H9 (cell line): ENCODE measurements at regions not wholly inside any gene's neighbourhood (a gene's known extent, or its start where the extent isn't known, plus 50 kb on each side); places are given as distances from the start of the nearest gene placed in this dataset.

ENCODE experiments used
- DNase-seq: peaks from one replicate; pipeline ENCODE4 v3.0.0-alpha.2; 2017
- H2AFZ ChIP-seq: one replicate; pipeline ENCODE4 v1.6.1; 2013; ENCODE audit warnings: mild to moderate bottlenecking, low read length, control low read depth, moderate library complexity
- H2AK5ac ChIP-seq: 2 replicates; pipeline ENCODE4 v1.6.1; 2013; ENCODE audit warnings: low read length, control low read depth, mixed read lengths; ENCODE audit not compliant: insufficient read length
- H2BK120ac ChIP-seq: one replicate; pipeline ENCODE4 v1.6.1; 2013; ENCODE audit warnings: low read depth, mild to moderate bottlenecking, low read length, control low read depth, inconsistent platforms; ENCODE audit not compliant: poor library complexity, severe bottlenecking
- H2BK12ac ChIP-seq: 2 replicates; pipeline ENCODE4 v1.6.1; 2013; ENCODE audit warnings: low read length, control low read depth, mixed read lengths, low read depth; ENCODE audit not compliant: insufficient read length
- H2BK15ac ChIP-seq: 2 replicates; pipeline ENCODE4 v1.6.1; 2013; ENCODE audit warnings: low read depth, low read length, control low read depth
- H2BK20ac ChIP-seq: one replicate; pipeline ENCODE4 v1.6.1; 2013; ENCODE audit warnings: low read depth, mild to moderate bottlenecking, low read length, control low read depth, inconsistent platforms; ENCODE audit not compliant: poor library complexity, severe bottlenecking
- H2BK5ac ChIP-seq: 2 replicates; pipeline ENCODE4 v1.6.1; 2013; ENCODE audit warnings: low read length, control low read depth, mixed read lengths; ENCODE audit not compliant: insufficient read length
- H3K14ac ChIP-seq: 2 replicates; pipeline ENCODE4 v1.6.1; 2013; ENCODE audit warnings: low read length, control low read depth; ENCODE audit not compliant: insufficient read depth
- H3K18ac ChIP-seq: 2 replicates; pipeline ENCODE4 v1.6.1; 2013; ENCODE audit warnings: low read depth, mild to moderate bottlenecking, mixed read lengths, low read length, control low read depth; ENCODE audit not compliant: insufficient read length
- H3K23ac ChIP-seq: 2 replicates; pipeline ENCODE4 v1.6.1; 2013; ENCODE audit warnings: low read length, control low read depth, mixed read lengths, low read depth; ENCODE audit not compliant: insufficient read length
- H3K23me2 ChIP-seq: 2 replicates; pipeline ENCODE4 v1.6.1; 2013; ENCODE audit warnings: low read depth, mild to moderate bottlenecking, mixed read lengths, low read length, control low read depth; ENCODE audit not compliant: insufficient read length, poor library complexity, severe bottlenecking
- H3K27ac ChIP-seq: 2 replicates; pipeline ENCODE4 v1.5.1; 2013; ENCODE audit warnings: low read length, control low read depth, mixed read lengths, low read depth; ENCODE audit not compliant: insufficient read length
- H3K27me3 ChIP-seq: 2 replicates; pipeline ENCODE4 v1.6.1; 2013; ENCODE audit warnings: low read length, control low read depth, inconsistent platforms; ENCODE audit not compliant: insufficient read depth
- H3K4ac ChIP-seq: 2 replicates; pipeline ENCODE4 v1.6.1; 2013; ENCODE audit warnings: low read depth, mild to moderate bottlenecking, control low read depth, inconsistent platforms, low read length, moderate library complexity
- H3K4me1 ChIP-seq: 2 replicates; pipeline ENCODE4 v1.6.1; 2013; ENCODE audit warnings: low read length, control low read depth, inconsistent platforms; ENCODE audit not compliant: insufficient read depth
- H3K4me2 ChIP-seq: 2 replicates; pipeline ENCODE4 v1.6.1; 2013; ENCODE audit warnings: low read length, control low read depth, mixed read lengths; ENCODE audit not compliant: insufficient read length, insufficient read depth
- H3K56ac ChIP-seq: 2 replicates; pipeline ENCODE4 v1.6.1; 2013; ENCODE audit warnings: low read depth, mild to moderate bottlenecking, mixed read lengths, low read length, control low read depth; ENCODE audit not compliant: insufficient read length
- H3K79me1 ChIP-seq: 2 replicates; pipeline ENCODE4 v1.6.1; 2013; ENCODE audit warnings: low read depth, mild to moderate bottlenecking, moderate library complexity, low read length, control low read depth, inconsistent platforms; ENCODE audit not compliant: insufficient read depth, poor library complexity, severe bottlenecking
- H3K79me2 ChIP-seq: 2 replicates; pipeline ENCODE4 v1.6.1; 2013; ENCODE audit warnings: low read length, control low read depth, inconsistent platforms; ENCODE audit not compliant: insufficient read depth
- H3K9ac ChIP-seq: 2 replicates; pipeline ENCODE4 v1.6.1; 2013; ENCODE audit warnings: low read length, control low read depth, mixed read lengths; ENCODE audit not compliant: insufficient read length; ENCODE audit errors: extremely low read depth
- H3K9me3 ChIP-seq: one replicate; pipeline ENCODE4 v1.6.1; 2013; ENCODE audit warnings: low read depth, low read length, inconsistent platforms; ENCODE audit not compliant: control insufficient read depth
- H3T11ph ChIP-seq: one replicate; pipeline ENCODE4 v1.6.1; 2013; ENCODE audit warnings: mild to moderate bottlenecking, low read length, control low read depth, inconsistent platforms
- H4K20me1 ChIP-seq: one replicate; pipeline ENCODE4 v1.6.1; 2013; ENCODE audit not compliant: control insufficient read depth, insufficient read length, insufficient read depth
- H4K5ac ChIP-seq: 2 replicates; pipeline ENCODE4 v1.6.1; 2013; ENCODE audit warnings: low read depth, mild to moderate bottlenecking, mixed read lengths, low read length, control low read depth; ENCODE audit not compliant: insufficient read length
- H4K8ac ChIP-seq: replicated peaks from 2 replicates; pipeline ENCODE4 v1.6.1; 2013; ENCODE audit warnings: low read length, control low read depth, mixed read lengths, low read depth; ENCODE audit not compliant: insufficient read length
- H4K91ac ChIP-seq: 2 replicates; pipeline ENCODE4 v1.6.1; 2013; ENCODE audit warnings: low read depth, mild to moderate bottlenecking, moderate library complexity, mixed read lengths, low read length, control low read depth; ENCODE audit not compliant: insufficient read length
- H3K27ac Mint-ChIP-seq, 3 experiments: 2 replicates in 2 of 3; 3 replicates in 1 of 3; pipeline ENCODE4 v1.8.0; 2020 to 2021; ENCODE audit warnings: mixed read lengths in 3 of 3, mild to moderate bottlenecking in 1 of 3, moderate library complexity in 1 of 3
- H3K27me3 Mint-ChIP-seq: 2 replicates; pipeline ENCODE4 v1.8.0; 2021; ENCODE audit warnings: low read depth, mild to moderate bottlenecking, moderate library complexity, mixed read lengths
- H3K36me3 Mint-ChIP-seq, 3 experiments: 2 replicates in 2 of 3; 3 replicates in 1 of 3; pipeline ENCODE4 v1.8.0; 2020 to 2021; ENCODE audit warnings: low read depth in 3 of 3, mixed read lengths in 3 of 3; ENCODE audit not compliant: insufficient read depth in 1 of 3
- H3K4me1 Mint-ChIP-seq, 2 experiments: 2 replicates each; pipeline ENCODE4 v1.8.0; 2020; ENCODE audit warnings: mixed read lengths in 2 of 2
- H3K4me3 Mint-ChIP-seq, 2 experiments: 2 replicates in 1 of 2; 3 replicates in 1 of 2; pipeline ENCODE4 v1.8.0; 2020 to 2021; ENCODE audit warnings: mild to moderate bottlenecking in 2 of 2, mixed read lengths in 2 of 2, moderate library complexity in 1 of 2
- H3K9me3 Mint-ChIP-seq, 2 experiments: 2 replicates in 1 of 2; 3 replicates in 1 of 2; pipeline ENCODE4 v1.8.0; 2020; ENCODE audit warnings: mild to moderate bottlenecking in 2 of 2, mixed read lengths in 2 of 2, moderate library complexity in 1 of 2
- CTCF ChIP-seq: fragments of 200-600 bp; sonication (generic); conservative IDR thresholded peaks from 3 replicates; pipeline ENCODE4 v1.8.0; 2021; ENCODE audit warnings: antibody characterized with exemption, mild to moderate bottlenecking
- WGBS: extraction: QIAGEN DNeasy Blood & Tissue Kit; methylation state at CpG from one replicate; pipeline ENCODE4 v1.1.7; 2013; ENCODE audit warnings: missing lambda C conversion rate, low lambda C conversion rate, mixed read lengths; ENCODE audit not compliant: insufficient read length; ENCODE audit errors: extremely low coverage; 5-methylcytosine and 5-hydroxymethylcytosine counted together

DNA sequence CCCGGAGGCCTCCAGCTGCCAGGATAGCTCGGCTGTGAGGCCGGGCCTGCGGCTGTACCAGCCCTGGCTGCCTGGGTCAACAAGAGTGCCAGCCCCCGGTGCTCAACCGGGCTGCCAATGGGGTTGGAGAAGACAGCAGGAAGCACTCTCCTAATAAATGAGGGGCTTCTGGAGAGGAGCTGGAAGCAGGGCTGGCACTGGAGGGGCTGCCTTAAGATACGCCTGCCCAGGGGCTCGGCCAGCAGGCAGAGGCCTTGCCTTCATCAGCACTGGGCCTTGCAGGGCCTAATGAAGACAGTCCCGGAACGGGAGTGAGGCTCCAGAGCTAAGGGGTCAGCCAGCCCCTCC lies 73.6 kb downstream of the TEX51 start:
- Histone ChIP-seq H3K23me2 (no peaks in the 10 kb centered on the region), H2BK20ac (no peak overlapping the region), H3K18ac (no peak overlapping the region), H2AFZ (no peak overlapping the region), H3K56ac (no peak overlapping the region), H4K8ac (no peak overlapping the region), H3K4me2 (no peak overlapping the region), H3K14ac (no peak overlapping the region), H3K79me2 (no peaks in the 10 kb centered on the region), H3T11ph (no peak overlapping the region), H3K4me1 (peaks cover 3% of the 10 kb centered on the region; the same call in 1 of the 2 replicates), H2AK5ac (no peak overlapping the region), H3K4ac (no peak overlapping the region), H3K79me1 (no peaks in the 10 kb centered on the region), H3K27me3 (no peaks in the 10 kb centered on the region), H4K5ac (no peak overlapping the region), H3K9me3 (no peaks in the 10 kb centered on the region), H2BK120ac (no peak overlapping the region), H4K91ac (no peak overlapping the region), H3K27ac (no peak overlapping the region), H2BK5ac (no peak overlapping the region), H4K20me1 (no peaks in the 10 kb centered on the region), H2BK15ac (no peak overlapping the region), H2BK12ac (no peak overlapping the region), H3K23ac (no peak overlapping the region), H3K9ac (no peak overlapping the region)
- H3K4me3 Mint-ChIP-seq = no peak overlapping the region
- WGBS = no CpG with 5 or more reads among the region's 10 CpGs
- no peak for DNase-seq
- no peaks in the 10 kb centered on the region for H3K36me3 Mint-ChIP-seq
- no peak; the same call in 2 of the 3 replicates for TF ChIP-seq CTCF
- peaks cover 48% of the 10 kb centered on the region for H3K27me3 Mint-ChIP-seq
- peaks cover 20 to 22% of the 10 kb centered on the region in 2 experiments for H3K4me1 Mint-ChIP-seq
- H3K27ac Mint-ChIP-seq = no peak overlapping the region
- no peaks in the 10 kb centered on the region; a peak in 1 of 5 replicates for H3K9me3 Mint-ChIP-seq
